H1 (cell line): ENCODE measurements at regions not wholly inside any gene's neighbourhood (a gene's known extent, or its start where the extent isn't known, plus 50 kb on each side); places are given as distances from the start of the nearest gene placed in this dataset.

Experiments used
- ASH2L ChIP-seq: fragments of 200-600, 300-600 bp; sonication (generic); IDR thresholded peaks from one replicate; pipeline ENCODE4 v1.7.1; 2017; ENCODE audit warnings: low read length
- CEBPB ChIP-seq: IDR thresholded peaks from 2 replicates; pipeline ENCODE4 v1.6.1; 2012; ENCODE audit warnings: low read depth, low read length
- CHD2 ChIP-seq: IDR thresholded peaks from 2 replicates; pipeline ENCODE4 v1.6.1; 2012; ENCODE audit warnings: low read length, improper control_type of control experiment
- CTBP2 ChIP-seq: IDR thresholded peaks from 2 replicates; pipeline ENCODE4 v1.7.0; 2011; ENCODE audit warnings: borderline replicate concordance, mild to moderate bottlenecking, moderate library complexity, mixed read lengths, low read length; ENCODE audit not compliant: insufficient read depth, insufficient read length
- FOSL1 ChIP-seq: IDR thresholded peaks from 2 replicates; pipeline ENCODE4 v1.6.1; 2011; ENCODE audit warnings: mild to moderate bottlenecking, low read depth, low read length, moderate library complexity; ENCODE audit not compliant: insufficient read depth
- HDAC2 ChIP-seq, 2 experiments: fragments of 300-600 bp in 1 of 2; sonication (generic) in 1 of 2; IDR thresholded peaks; 2 replicates each; pipeline ENCODE4 v1.6.1; 2011 to 2012; ENCODE audit warnings: low read depth in 2 of 2, low read length in 2 of 2, mild to moderate bottlenecking in 2 of 2, moderate library complexity in 2 of 2, borderline replicate concordance in 1 of 2, inconsistent platforms in 1 of 2
- KDM5A ChIP-seq: fragments of 200-600 bp; IDR thresholded peaks from 2 replicates; pipeline ENCODE4 v1.7.1; 2012; ENCODE audit warnings: mild to moderate bottlenecking, low read length, inconsistent platforms, mixed read lengths
- NRF1 ChIP-seq: IDR thresholded peaks from 2 replicates; pipeline ENCODE4 v1.6.1; 2011; ENCODE audit warnings: mild to moderate bottlenecking, low read depth, low read length, improper control_type of control experiment
- POLR2AphosphoS5 ChIP-seq: IDR thresholded peaks from 2 replicates; pipeline ENCODE4 v1.6.1; 2011; ENCODE audit warnings: low read depth, low read length
- SRF ChIP-seq: IDR thresholded peaks from 2 replicates; pipeline ENCODE4 v1.6.1; 2011; ENCODE audit warnings: mild to moderate bottlenecking, low read depth, low read length, moderate library complexity
- SUZ12 ChIP-seq: fragments of 200-600 bp; sonication (generic); IDR thresholded peaks from 2 replicates; pipeline ENCODE4 v1.6.1; 2012; ENCODE audit warnings: mild to moderate bottlenecking, inconsistent platforms, low read length, moderate library complexity, mixed read lengths
- TAF7 ChIP-seq: optimal IDR thresholded peaks from 2 replicates; pipeline ENCODE3; 2011; ENCODE audit warnings: low read depth, mild to moderate bottlenecking, inconsistent platforms, low read length, moderate library complexity, borderline replicate concordance
- TBP ChIP-seq: IDR thresholded peaks from 2 replicates; pipeline ENCODE4 v1.6.1; 2011; ENCODE audit warnings: low read depth, low read length, improper control_type of control experiment
- USF2 ChIP-seq: IDR thresholded peaks from 2 replicates; pipeline ENCODE4 v1.6.1; 2011; ENCODE audit warnings: low read length, improper control_type of control experiment
- YY1 ChIP-seq: IDR thresholded peaks from 2 replicates; pipeline ENCODE4 v1.6.1; 2011; ENCODE audit warnings: low read depth, mild to moderate bottlenecking, low read length
- ZNF274 ChIP-seq: IDR thresholded peaks from 2 replicates; pipeline ENCODE4 v1.7.0; 2012; ENCODE audit warnings: low read length, borderline replicate concordance; ENCODE audit errors: extremely low read depth

- no peak for TF ChIP-seq FOSL1
- TF ChIP-seq KDM5A = no peak
- no peak for TF ChIP-seq ASH2L
- no peak for TF ChIP-seq POLR2AphosphoS5
- no peak for TF ChIP-seq HDAC2 (IDR thresholded peaks at IDR 0.05; ENCODE audit: borderline replicate concordance in 1 of 2, low read depth in 2 of 2, low read length in 2 of 2)
- TF ChIP-seq ZNF274 = no peak
- TF ChIP-seq USF2 = no peak
- no peak for TF ChIP-seq YY1
- TF ChIP-seq CHD2 = no peak
- no peak for TF ChIP-seq CEBPB
- no peak for TF ChIP-seq TBP
- no peak for TF ChIP-seq SUZ12
- TF ChIP-seq CTBP2 = no peak
- no peak for TF ChIP-seq NRF1
- TF ChIP-seq SRF = no peak
- TF ChIP-seq TAF7 = no peak
Measured at GRCh38 chr16:48813485-48813884, 203.5 kb upstream of the N4BP1 start (continued).
